ENCODE measurements at regions not wholly inside any gene's neighbourhood (a gene's known extent, or its start where the extent isn't known, plus 50 kb on each side); places are given as distances from the start of the nearest gene placed in this dataset.

- H3K9me3 Mint-ChIP-seq: peaks cover 1% of the 10 kb centered on the region
Measured at GRCh38 chrX:4762196-4762595, 1048.7 kb upstream of the PRKX start.

GRCh38 chrX:4754878-4755604 lies 1041.6 kb upstream of the PRKX start:
- H3K36me3 Mint-ChIP-seq (ENCODE audit: low read depth): no peaks in the 10 kb centered on the region
- peaks cover 8% of the 10 kb centered on the region for H3K9me3 Mint-ChIP-seq
- intact Hi-C loops (cut with micrococcal nuclease): no loop called here
- H3K27me3 Mint-ChIP-seq: no peaks in the 10 kb centered on the region
- H3K4me3 Mint-ChIP-seq: no peak overlapping the region
- no peaks in the 10 kb centered on the region for H3K4me1 Mint-ChIP-seq (ENCODE audit: low read depth)
- no peak overlapping the region for H3K27ac Mint-ChIP-seq

More at GRCh38 chrX:4762196-4762595, 1048.7 kb upstream of the PRKX start:
- Mint-ChIP-seq H3K4me3 (no peak overlapping the region), H3K4me1 (ENCODE audit: low read depth) (no peaks in the 10 kb centered on the region), H3K27me3 (no peaks in the 10 kb centered on the region), H3K27ac (no peak overlapping the region), H3K36me3 (ENCODE audit: low read depth) (no peaks in the 10 kb centered on the region)
- intact Hi-C loops (cut with micrococcal nuclease): no loop called here

- H3K27me3 Mint-ChIP-seq: no peaks in the 10 kb centered on the region
- H3K27ac Mint-ChIP-seq: no peak overlapping the region
- no peaks in the 10 kb centered on the region for H3K9me3 Mint-ChIP-seq
- intact Hi-C loops (cut with micrococcal nuclease): no loop called here
- H3K4me3 Mint-ChIP-seq: no peak overlapping the region
- H3K36me3 Mint-ChIP-seq (ENCODE audit: low read depth): no peaks in the 10 kb centered on the region
- no peaks in the 10 kb centered on the region for H3K4me1 Mint-ChIP-seq (ENCODE audit: low read depth)
Measured at GRCh38 chrX:4741024-4741423, 1027.6 kb upstream of the PRKX start.

- no peak overlapping the region for H3K4me3 Mint-ChIP-seq
- intact Hi-C loops (cut with micrococcal nuclease): no loop called here
- H3K27ac Mint-ChIP-seq: no peak overlapping the region
- H3K4me1 Mint-ChIP-seq (ENCODE audit: low read depth): no peaks in the 10 kb centered on the region
- H3K27me3 Mint-ChIP-seq: no peaks in the 10 kb centered on the region
- no peaks in the 10 kb centered on the region for H3K9me3 Mint-ChIP-seq
- H3K36me3 Mint-ChIP-seq (ENCODE audit: low read depth): no peaks in the 10 kb centered on the region
Measured at GRCh38 chrX:4735299-4735698, 1021.9 kb upstream of the PRKX start.

GRCh38 chrX:4710618-4711433 lies 997.4 kb upstream of the PRKX start:
- intact Hi-C loops (cut with micrococcal nuclease): no loop called here
- H3K27me3 Mint-ChIP-seq: no peaks in the 10 kb centered on the region
- H3K27ac Mint-ChIP-seq: peak overlapping the region; percentile 45
- peaks cover 7% of the 10 kb centered on the region for H3K4me1 Mint-ChIP-seq (ENCODE audit: low read depth)
- H3K9me3 Mint-ChIP-seq: peaks cover 24% of the 10 kb centered on the region
- no peaks in the 10 kb centered on the region for H3K36me3 Mint-ChIP-seq (ENCODE audit: low read depth)
- peak overlapping the region; percentile 32 for H3K4me3 Mint-ChIP-seq

GRCh38 chrX:4708970-4709760 lies 995.7 kb upstream of the PRKX start:
- Mint-ChIP-seq H3K4me3 (no peak overlapping the region), H3K36me3 (ENCODE audit: low read depth) (no peaks in the 10 kb centered on the region), H3K27me3 (no peaks in the 10 kb centered on the region), H3K4me1 (ENCODE audit: low read depth) (peaks cover 7% of the 10 kb centered on the region), H3K9me3 (peaks cover 12% of the 10 kb centered on the region), H3K27ac (no peak overlapping the region)
- intact Hi-C loops (cut with micrococcal nuclease): no loop called here

GRCh38 chrX:4706961-4707360 lies 993.5 kb upstream of the PRKX start:
- Mint-ChIP-seq H3K4me1 (ENCODE audit: low read depth) (peaks cover 7% of the 10 kb centered on the region), H3K27ac (no peak overlapping the region), H3K9me3 (peaks cover 9% of the 10 kb centered on the region), H3K4me3 (no peak overlapping the region), H3K36me3 (ENCODE audit: low read depth) (no peaks in the 10 kb centered on the region), H3K27me3 (no peaks in the 10 kb centered on the region)
- intact Hi-C loops (cut with micrococcal nuclease): no loop called here

- no peak overlapping the region for H3K27ac Mint-ChIP-seq
- H3K9me3 Mint-ChIP-seq: no peaks in the 10 kb centered on the region
- H3K36me3 Mint-ChIP-seq (ENCODE audit: low read depth): no peaks in the 10 kb centered on the region
- no peaks in the 10 kb centered on the region for H3K27me3 Mint-ChIP-seq
- no peaks in the 10 kb centered on the region for H3K4me1 Mint-ChIP-seq (ENCODE audit: low read depth)
- no peak overlapping the region for H3K4me3 Mint-ChIP-seq
- intact Hi-C loops (cut with micrococcal nuclease): no loop called here
Measured at GRCh38 chrX:4690521-4690920, 977.1 kb upstream of the PRKX start.

- Mint-ChIP-seq H3K27ac (no peak overlapping the region), H3K27me3 (no peaks in the 10 kb centered on the region), H3K36me3 (ENCODE audit: low read depth) (no peaks in the 10 kb centered on the region), H3K9me3 (peaks cover 9% of the 10 kb centered on the region), H3K4me1 (ENCODE audit: low read depth) (no peaks in the 10 kb centered on the region), H3K4me3 (no peak overlapping the region)
- intact Hi-C loops (cut with micrococcal nuclease): no loop called here
Measured at GRCh38 chrX:4682636-4683035, 969.2 kb upstream of the PRKX start.

GRCh38 chrX:4675686-4676300 lies 962.3 kb upstream of the PRKX start:
- no peak overlapping the region for H3K4me3 Mint-ChIP-seq
- no peaks in the 10 kb centered on the region for H3K36me3 Mint-ChIP-seq (ENCODE audit: low read depth)
- no peaks in the 10 kb centered on the region for H3K27me3 Mint-ChIP-seq
- H3K27ac Mint-ChIP-seq: no peak overlapping the region
- intact Hi-C loops (cut with micrococcal nuclease): no loop called here
- H3K4me1 Mint-ChIP-seq (ENCODE audit: low read depth): no peaks in the 10 kb centered on the region
- no peaks in the 10 kb centered on the region for H3K9me3 Mint-ChIP-seq

GRCh38 chrX:4674028-4674782 lies 960.8 kb upstream of the PRKX start:
- Mint-ChIP-seq H3K4me1 (ENCODE audit: low read depth) (peaks cover under 1% of the 10 kb centered on the region), H3K9me3 (no peaks in the 10 kb centered on the region), H3K27ac (no peak overlapping the region), H3K4me3 (no peak overlapping the region), H3K36me3 (ENCODE audit: low read depth) (no peaks in the 10 kb centered on the region), H3K27me3 (no peaks in the 10 kb centered on the region)
- intact Hi-C loops (cut with micrococcal nuclease): no loop called here

GRCh38 chrX:4671344-4671743 lies 957.9 kb upstream of the PRKX start:
- no peaks in the 10 kb centered on the region for H3K27me3 Mint-ChIP-seq

GRCh38 chrX:4670606-4671005 lies 957.2 kb upstream of the PRKX start:
- intact Hi-C loops (cut with micrococcal nuclease): no loop called here
- Mint-ChIP-seq H3K4me3 (no peak overlapping the region), H3K4me1 (ENCODE audit: low read depth) (peaks cover 5% of the 10 kb centered on the region), H3K27me3 (no peaks in the 10 kb centered on the region), H3K9me3 (no peaks in the 10 kb centered on the region), H3K36me3 (ENCODE audit: low read depth) (no peaks in the 10 kb centered on the region), H3K27ac (no peak overlapping the region)

More at GRCh38 chrX:4671344-4671743, 957.9 kb upstream of the PRKX start:
- no peaks in the 10 kb centered on the region for H3K9me3 Mint-ChIP-seq
- no peak overlapping the region for H3K27ac Mint-ChIP-seq
- intact Hi-C loops (cut with micrococcal nuclease): no loop called here
- H3K4me3 Mint-ChIP-seq: no peak overlapping the region
- H3K4me1 Mint-ChIP-seq (ENCODE audit: low read depth): peaks cover 5% of the 10 kb centered on the region
- H3K36me3 Mint-ChIP-seq (ENCODE audit: low read depth): no peaks in the 10 kb centered on the region
